ENCODE measurements at regions not wholly inside any gene's neighbourhood (a gene's known extent, or its start where the extent isn't known, plus 50 kb on each side); places are given as distances from the start of the nearest gene placed in this dataset.

GRCh38 chr9:89806371-89807100 is 201.7 kb downstream of the GADD45G start:
- TF ChIP-seq POLR2A (IDR thresholded peaks at IDR 0.05; ENCODE audit: low read length) (no peak), GATA1 (IDR thresholded peaks at IDR 0.05; ENCODE audit: low read depth, low read length) (no peak)
